CD4-positive, alpha-beta memory T cell (primary cell): ENCODE measurements at regions not wholly inside any gene's neighbourhood (a gene's known extent, or its start where the extent isn't known, plus 50 kb on each side); places are given as distances from the start of the nearest gene placed in this dataset.
A peak's percentile ranks its signal among the peaks of the same experiment; 100 is the strongest.
"Not testable (repeated sequence)": the region's sequence is repeated elsewhere in the genome, so short reads cannot be mapped to it uniquely, and the experiment has no call there.

Source experiments
- CTCF ChIA-PET: fragments of 350-600 bp; sonication (Branson Sonifier 250); formaldehyde crosslinking; loops from one replicate; lab custom pipeline; 2021; ENCODE audit warnings: inconsistent platforms; ENCODE audit not compliant: partially characterized antibody; lab: Charles Lee
- POLR2A ChIA-PET: fragments of 350-600 bp; sonication (Branson Sonifier 250); formaldehyde crosslinking; loops from one replicate; lab custom pipeline; 2021; ENCODE audit not compliant: partially characterized antibody; lab: Charles Lee
- DNase-seq, 5 donors: peaks; one replicate each; pipeline versions ENCODE4 v3.0.0 to v3.0.0-alpha.2; 2020 to 2022; ENCODE audit warnings: mixed read lengths in 1 of 5
- H3K27ac ChIP-seq: one replicate; pipeline ENCODE4 v1.7.0; 2013; ENCODE audit warnings: low read depth, low read length
- H3K27me3 ChIP-seq: 2 replicates; pipeline ENCODE4 v1.7.0; 2013; ENCODE audit warnings: mild to moderate bottlenecking, low read length, moderate library complexity; ENCODE audit not compliant: insufficient read depth
- H3K36me3 ChIP-seq: 2 replicates; pipeline ENCODE4 v1.7.0; 2013; ENCODE audit warnings: mild to moderate bottlenecking, low read length, moderate library complexity; ENCODE audit not compliant: insufficient read depth
- H3K4me1 ChIP-seq: 2 replicates; pipeline ENCODE4 v1.7.0; 2013; ENCODE audit warnings: mild to moderate bottlenecking, low read length, moderate library complexity; ENCODE audit not compliant: insufficient read depth
- H3K4me3 ChIP-seq, 2 donors: one replicate each; pipeline ENCODE4 v1.7.0; 2013; ENCODE audit warnings: low read length in 2 of 2, mild to moderate bottlenecking in 1 of 2
- H3K9me3 ChIP-seq, 2 donors: one replicate each; pipeline ENCODE4 v1.7.0; 2013; ENCODE audit warnings: low read length in 2 of 2, control low read depth in 1 of 2; ENCODE audit not compliant: control insufficient read depth in 1 of 2
- H3K27ac Mint-ChIP-seq, 7 donors: one replicate each; pipeline ENCODE4 v1.8.0; 2020 to 2021; ENCODE audit warnings: mixed read lengths in 7 of 7, mild to moderate bottlenecking in 6 of 7, inconsistent platforms in 3 of 7, moderate library complexity in 3 of 7
- H3K27me3 Mint-ChIP-seq, 2 donors: one replicate each; pipeline ENCODE4 v1.8.0; 2020 to 2021; ENCODE audit warnings: mixed read lengths in 2 of 2
- H3K36me3 Mint-ChIP-seq, 2 donors: one replicate each; pipeline ENCODE4 v1.8.0; 2020 to 2021; ENCODE audit warnings: mixed read lengths in 2 of 2, inconsistent platforms in 1 of 2, mild to moderate bottlenecking in 1 of 2
- H3K4me1 Mint-ChIP-seq, 4 donors: one replicate each; pipeline ENCODE4 v1.8.0; 2020 to 2021; ENCODE audit warnings: mixed read lengths in 4 of 4, mild to moderate bottlenecking in 1 of 4
- H3K4me3 Mint-ChIP-seq, 8 donors: one replicate each; pipeline ENCODE4 v1.8.0; 2020 to 2021; ENCODE audit warnings: mixed read lengths in 8 of 8, mild to moderate bottlenecking in 7 of 8, moderate library complexity in 6 of 8, inconsistent platforms in 3 of 8
- H3K9me3 Mint-ChIP-seq, 8 donors: one replicate each; pipeline ENCODE4 v1.8.0; 2020 to 2021; ENCODE audit warnings: mixed read lengths in 8 of 8, mild to moderate bottlenecking in 5 of 8, inconsistent platforms in 3 of 8, moderate library complexity in 1 of 8
- intact Hi-C: fragments of 100-400 bp; cut with micrococcal nuclease; formaldehyde crosslinking; loops from one replicate; pipeline ENCODE4 v1.15.1; 2023

GRCh38 chr2:37757456-37757855 is 86.0 kb upstream of the CDC42EP3 start:
- H3K36me3 ChIP-seq, H3K4me1 ChIP-seq, H3K27ac Mint-ChIP-seq, H3K4me1 Mint-ChIP-seq, POLR2A ChIA-PET, H3K4me3 ChIP-seq, intact Hi-C loops, H3K4me3 Mint-ChIP-seq, H3K27ac ChIP-seq, H3K36me3 Mint-ChIP-seq, H3K27me3 Mint-ChIP-seq, H3K9me3 Mint-ChIP-seq, DNase-seq, H3K27me3 ChIP-seq, H3K9me3 ChIP-seq: not testable (repeated sequence)
- CTCF ChIA-PET: interaction anchor here (1.7 kb wide), 1 partner anchor 12 kb away, joined by 5 read pairs; no protein-coding TSS in a partner anchor

GRCh38 chr2:37758141-37758601 is 86.7 kb upstream of the CDC42EP3 start:
- H3K27ac Mint-ChIP-seq, H3K4me1 Mint-ChIP-seq: not testable (repeated sequence)

GRCh38 chr2:37759989-37760388 is 88.5 kb upstream of the CDC42EP3 start:
- H3K4me1 ChIP-seq, H3K9me3 Mint-ChIP-seq, H3K27me3 ChIP-seq, POLR2A ChIA-PET, H3K9me3 ChIP-seq, H3K27me3 Mint-ChIP-seq, H3K36me3 Mint-ChIP-seq, H3K4me3 Mint-ChIP-seq, H3K27ac ChIP-seq, H3K27ac Mint-ChIP-seq, H3K4me3 ChIP-seq, H3K4me1 Mint-ChIP-seq, DNase-seq, H3K36me3 ChIP-seq, intact Hi-C loops: not testable (repeated sequence)
- CTCF ChIA-PET: interaction anchor here (1.3 kb wide), 1 partner anchor 11 kb away, joined by 4 read pairs; no protein-coding TSS in a partner anchor

More at GRCh38 chr2:37758141-37758601, 86.7 kb upstream of the CDC42EP3 start:
- CTCF ChIA-PET: interaction anchor here (1.7 kb wide), 1 partner anchor 13 kb away, joined by 5 read pairs; no protein-coding TSS in a partner anchor
- H3K4me1 ChIP-seq, H3K36me3 Mint-ChIP-seq, H3K4me3 Mint-ChIP-seq, DNase-seq, H3K9me3 Mint-ChIP-seq, POLR2A ChIA-PET, H3K9me3 ChIP-seq, H3K36me3 ChIP-seq, intact Hi-C loops, H3K4me3 ChIP-seq, H3K27me3 ChIP-seq, H3K27me3 Mint-ChIP-seq, H3K27ac ChIP-seq: not testable (repeated sequence)

GRCh38 chr2:37760471-37760870 is 89.0 kb upstream of the CDC42EP3 start:
- Mint-ChIP-seq H3K9me3 (peaks cover 0 to 2% (median 0%) of the 10 kb centered on the region in 8 donors), H3K27me3 (peaks cover 0 to 2% of the 10 kb centered on the region in 2 donors), H3K36me3 (no peaks in the 10 kb centered on the region), H3K4me1 (peaks cover 0 to 3% (median under 1%) of the 10 kb centered on the region in 4 donors), H3K27ac (no peak overlapping the region), H3K4me3 (no peak overlapping the region)
- intact Hi-C loops: no loop called here
- no peaks in the 10 kb centered on the region for H3K9me3 ChIP-seq
- ChIA-PET CTCF (interaction anchor here (1.3 kb wide), 1 partner anchor 11 kb away, joined by 4 read pairs; no protein-coding TSS in a partner anchor), POLR2A (no interaction called here)
- H3K36me3 ChIP-seq: no peaks in the 10 kb centered on the region
- H3K4me1 ChIP-seq: no peaks in the 10 kb centered on the region
- H3K27me3 ChIP-seq: no peaks in the 10 kb centered on the region
- no peak overlapping the region for H3K4me3 ChIP-seq
- no peak for DNase-seq
- no peak overlapping the region for H3K27ac ChIP-seq

- H3K27me3 Mint-ChIP-seq, H3K36me3 ChIP-seq, H3K27me3 ChIP-seq, intact Hi-C loops, H3K27ac ChIP-seq, H3K4me1 Mint-ChIP-seq, H3K27ac Mint-ChIP-seq, DNase-seq, POLR2A ChIA-PET, H3K9me3 Mint-ChIP-seq, H3K9me3 ChIP-seq, H3K36me3 Mint-ChIP-seq, H3K4me3 Mint-ChIP-seq, H3K4me3 ChIP-seq, H3K4me1 ChIP-seq: not testable (repeated sequence)
- CTCF ChIA-PET: interaction anchor here (0.7 kb wide), 1 partner anchor 30 kb away, joined by 3 read pairs; no protein-coding TSS in a partner anchor
Measured at GRCh38 chr2:37762281-37762680, 90.8 kb upstream of the CDC42EP3 start.

- Histone ChIP-seq H3K27me3 (no peaks in the 10 kb centered on the region), H3K4me3 (no peak overlapping the region), H3K4me1 (no peaks in the 10 kb centered on the region), H3K27ac (no peak overlapping the region), H3K9me3 (no peaks in the 10 kb centered on the region), H3K36me3 (no peaks in the 10 kb centered on the region)
- CTCF ChIA-PET: no interaction called here
- POLR2A ChIA-PET: no interaction called here
- Mint-ChIP-seq H3K27me3 (peaks cover 2% of the 10 kb centered on the region in 2 donors), H3K36me3 (peaks cover 2 to 9% of the 10 kb centered on the region in 2 donors), H3K4me3 (no peak overlapping the region), H3K27ac (no peak overlapping the region), H3K9me3 (peaks cover 0 to 9% (median 2%) of the 10 kb centered on the region in 8 donors), H3K4me1 (peaks cover 0 to 4% (median under 1%) of the 10 kb centered on the region in 4 donors)
- DNase-seq: no peak
- intact Hi-C loops: no loop called here
Measured at GRCh38 chr2:37764739-37765138, 93.3 kb upstream of the CDC42EP3 start.

GRCh38 chr2:37766106-37766505 is 94.7 kb upstream of the CDC42EP3 start:
- no peak for DNase-seq
- peak overlapping the region in 1 of 7 donors; percentile 36 for H3K27ac Mint-ChIP-seq
- CTCF ChIA-PET: no interaction called here
- H3K36me3 ChIP-seq: no peaks in the 10 kb centered on the region
- intact Hi-C loops: no loop called here
- H3K27me3 ChIP-seq: no peaks in the 10 kb centered on the region
- H3K27me3 Mint-ChIP-seq: peaks cover 0 to 2% of the 10 kb centered on the region in 2 donors
- H3K27ac ChIP-seq: no peak overlapping the region
- no peak overlapping the region for H3K4me3 Mint-ChIP-seq
- H3K4me1 ChIP-seq: no peaks in the 10 kb centered on the region
- peaks cover 0 to 4% (median under 1%) of the 10 kb centered on the region in 4 donors for H3K4me1 Mint-ChIP-seq
- POLR2A ChIA-PET: no interaction called here
- H3K4me3 ChIP-seq: no peak overlapping the region
- H3K9me3 Mint-ChIP-seq: peaks cover 0 to 9% (median 2%) of the 10 kb centered on the region in 8 donors
- H3K9me3 ChIP-seq: no peaks in the 10 kb centered on the region
- H3K36me3 Mint-ChIP-seq: peaks cover 2 to 11% of the 10 kb centered on the region in 2 donors
